Psoas muscle (tissue), 7 donors: ENCODE measurements at regions not wholly inside any gene's neighbourhood (a gene's known extent, or its start where the extent isn't known, plus 50 kb on each side); places are given as distances from the start of the nearest gene placed in this dataset.

Source experiments
- ATAC-seq, 4 donors: fragments of 200-7000 bp; cut with Tn5 transposase; one replicate each; pipeline ENCODE4 v1.9.1; 2020; ENCODE audit warnings: moderate library complexity in 3 of 4, mild to moderate bottlenecking in 2 of 4
- DNase-seq, 2 donors: peaks; one replicate each; pipeline ENCODE4 v3.0.0-alpha.2; 2020
- H3K27ac ChIP-seq: fragments of 200-600 bp; one replicate; pipeline ENCODE4 v1.8.0; 2022
- H3K27me3 ChIP-seq, 3 donors: fragments of 200-600 bp in 1 of 3; one replicate each; pipeline versions ENCODE4 v1.6.1 to v1.8.0; 2013 to 2022; ENCODE audit warnings: low read length in 2 of 3, mild to moderate bottlenecking in 2 of 3, moderate library complexity in 1 of 3; ENCODE audit not compliant: insufficient read depth in 3 of 3
- H3K36me3 ChIP-seq, 2 donors: fragments of 200-600 bp in 1 of 2; one replicate each; pipeline versions ENCODE4 v1.6.1 to v1.8.0; 2013 to 2022; ENCODE audit warnings: low read depth in 1 of 2, mild to moderate bottlenecking in 1 of 2, moderate library complexity in 1 of 2; ENCODE audit not compliant: insufficient read depth in 1 of 2
- H3K4me1 ChIP-seq: fragments of 200-600 bp; one replicate; pipeline ENCODE4 v1.8.0; 2022
- H3K4me3 ChIP-seq: fragments of 200-600 bp; one replicate; pipeline ENCODE4 v1.8.0; 2022; ENCODE audit warnings: mild to moderate bottlenecking
- H3K9me3 ChIP-seq: fragments of 200-600 bp; one replicate; pipeline ENCODE4 v1.8.0; 2022
- WGBS, 3 donors: extraction: QIAGEN DNeasy Blood & Tissue Kit; methylation state at CpG; one replicate each; pipeline versions ENCODE4 v1.1.6 to v1.1.7; 2013; 5-methylcytosine and 5-hydroxymethylcytosine counted together
- intact Hi-C, 2 donors: fragments of 100-400 bp; cut with DNase I; formaldehyde crosslinking; loops; one replicate each; pipeline versions ENCODE4 v1.11.0 to v1.14.2; 2022
- TF ChIP-seq, protein P1 (sequence below): fragments of 200-600 bp; IDR thresholded peaks from one replicate; pipeline ENCODE4 v1.8.0; 2022; ENCODE audit warnings: antibody characterized with exemption
- donor health status: healthy with polysubstance abuse.
- donor health status: DM: no; HTN: no; CAD: no; lungs with moderate emphysema.
- donor health status: Bipolar disorder and iron deficiency.
- donor health status: healthy.
- donor health status: DM: yes; HTN: yes; CAD: no.
- donor health status: DM: no; HTN: no; CAD: no.
- donor health status: DM: yes; HTN: yes; CAD: no.

DNA sequence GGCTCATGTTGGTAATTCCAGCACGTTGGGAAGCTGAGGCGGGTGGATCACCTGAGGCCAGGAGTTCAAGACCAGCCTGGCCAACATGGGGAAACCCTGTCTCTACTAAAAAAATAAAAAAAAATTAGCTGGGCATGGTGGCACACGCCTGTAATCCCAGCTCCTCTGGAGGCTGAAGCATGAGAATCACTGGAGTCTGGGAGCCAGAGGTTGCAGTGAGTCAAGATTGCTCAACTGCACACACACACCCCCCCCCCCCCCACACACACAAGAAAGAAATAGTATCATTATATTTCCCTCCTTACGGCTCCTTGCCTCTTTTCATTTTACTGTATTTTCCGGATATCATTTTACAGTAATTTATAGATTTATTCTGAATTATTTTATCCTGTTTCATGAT, 963.1 kb upstream of the GOT2 start:
- 73 to 78% (median 76%) methylated on average over 5 of the region's 5 CpGs for WGBS, 3 donors
- no peak overlapping the region for H3K27ac ChIP-seq

DNA sequence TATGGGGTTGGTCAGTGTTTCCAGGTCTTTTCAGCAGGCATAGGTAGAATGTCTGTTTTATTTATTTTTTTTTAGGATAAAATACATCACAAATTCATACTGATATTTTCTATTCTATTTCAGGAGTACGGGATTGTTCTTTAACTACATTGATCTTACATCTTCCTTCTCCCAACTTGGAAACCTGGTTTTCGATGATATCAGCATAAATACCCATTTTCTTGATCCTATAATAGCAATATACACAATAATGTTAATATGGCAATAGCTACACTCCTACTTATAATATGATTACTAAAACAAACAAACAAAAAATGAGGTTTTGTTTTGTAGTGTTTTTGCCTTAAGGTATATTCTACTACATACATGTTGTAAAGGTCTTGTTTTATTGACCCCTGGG, 962.4 kb upstream of the GOT2 start:
- Histone ChIP-seq H3K27me3 (no peaks in the 10 kb centered on the region), H3K9me3 (no peaks in the 10 kb centered on the region), H3K4me1 (no peaks in the 10 kb centered on the region), H3K36me3 (no peaks in the 10 kb centered on the region), H3K4me3 (no peak overlapping the region), H3K27ac (no peak overlapping the region)
- WGBS, 3 donors = 82 to 88% (median 83%) methylated on average over 2 of the region's 2 CpGs
- ATAC-seq (no peak), DNase-seq (no peak)
- intact Hi-C loops = no loop called here
- TF ChIP-seq, protein P1, sequence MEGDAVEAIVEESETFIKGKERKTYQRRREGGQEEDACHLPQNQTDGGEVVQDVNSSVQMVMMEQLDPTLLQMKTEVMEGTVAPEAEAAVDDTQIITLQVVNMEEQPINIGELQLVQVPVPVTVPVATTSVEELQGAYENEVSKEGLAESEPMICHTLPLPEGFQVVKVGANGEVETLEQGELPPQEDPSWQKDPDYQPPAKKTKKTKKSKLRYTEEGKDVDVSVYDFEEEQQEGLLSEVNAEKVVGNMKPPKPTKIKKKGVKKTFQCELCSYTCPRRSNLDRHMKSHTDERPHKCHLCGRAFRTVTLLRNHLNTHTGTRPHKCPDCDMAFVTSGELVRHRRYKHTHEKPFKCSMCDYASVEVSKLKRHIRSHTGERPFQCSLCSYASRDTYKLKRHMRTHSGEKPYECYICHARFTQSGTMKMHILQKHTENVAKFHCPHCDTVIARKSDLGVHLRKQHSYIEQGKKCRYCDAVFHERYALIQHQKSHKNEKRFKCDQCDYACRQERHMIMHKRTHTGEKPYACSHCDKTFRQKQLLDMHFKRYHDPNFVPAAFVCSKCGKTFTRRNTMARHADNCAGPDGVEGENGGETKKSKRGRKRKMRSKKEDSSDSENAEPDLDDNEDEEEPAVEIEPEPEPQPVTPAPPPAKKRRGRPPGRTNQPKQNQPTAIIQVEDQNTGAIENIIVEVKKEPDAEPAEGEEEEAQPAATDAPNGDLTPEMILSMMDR = no peak

More for the DNA sequence above, 963.1 kb upstream of the GOT2 start:
- intact Hi-C loops = no loop called here
- Histone ChIP-seq H3K4me1 (no peaks in the 10 kb centered on the region), H3K9me3 (no peaks in the 10 kb centered on the region), H3K27me3 (no peaks in the 10 kb centered on the region), H3K36me3 (no peaks in the 10 kb centered on the region), H3K4me3 (no peak overlapping the region)
- ATAC-seq (no peak), DNase-seq (no peak)
- TF ChIP-seq, protein P1 = no peak

DNA sequence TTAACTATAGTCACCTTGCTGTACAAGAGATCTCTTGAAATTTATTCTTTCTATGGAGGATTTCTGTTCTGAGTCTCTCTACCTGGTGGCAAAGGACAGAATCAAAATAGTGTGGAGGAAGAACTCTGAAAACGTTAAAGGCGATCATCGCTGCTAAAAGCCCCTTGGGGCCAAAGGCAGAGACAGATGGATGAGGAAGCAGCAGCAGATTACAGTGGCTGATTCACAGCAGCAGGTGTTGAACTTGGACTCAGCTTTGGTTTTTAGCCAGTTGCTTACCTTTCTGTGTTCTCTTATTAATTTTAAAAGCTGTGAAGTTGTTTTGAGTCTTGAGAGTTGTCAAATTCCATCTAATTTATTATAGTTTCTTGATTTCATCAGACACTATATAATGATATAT, 956.1 kb upstream of the GOT2 start:
- no peak for ATAC-seq
- no peak overlapping the region for H3K27ac ChIP-seq
- no peaks in the 10 kb centered on the region for H3K36me3 ChIP-seq
- H3K27me3 ChIP-seq = no peaks in the 10 kb centered on the region
- DNase-seq = no peak
- WGBS, 3 donors = 49 to 65% (median 56%) methylated on average over 3 of the region's 3 CpGs
- H3K9me3 ChIP-seq = no peaks in the 10 kb centered on the region
- no peak overlapping the region for H3K4me3 ChIP-seq
- TF ChIP-seq, protein P1 = no peak
- intact Hi-C loops = no loop called here
- no peaks in the 10 kb centered on the region for H3K4me1 ChIP-seq

DNA sequence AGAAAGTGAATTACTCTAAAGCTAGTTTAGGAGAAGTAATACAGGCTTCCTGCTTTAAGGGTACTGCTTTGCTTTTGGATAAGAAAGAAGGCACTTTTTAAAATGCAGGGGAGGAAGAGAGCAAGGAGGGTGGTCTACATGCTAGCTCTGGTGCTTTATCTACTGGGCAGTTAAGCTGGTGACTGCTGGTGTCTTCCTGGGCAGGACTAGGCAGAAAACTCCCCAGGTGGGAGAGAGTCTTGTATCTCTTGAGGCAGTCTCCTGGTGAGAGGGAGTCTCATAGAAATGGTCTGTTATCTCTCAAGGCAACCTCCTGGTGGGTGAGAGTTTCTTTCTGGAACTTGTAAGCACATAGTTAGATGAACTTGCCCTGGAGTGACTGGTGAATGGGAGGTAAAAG, 953.9 kb upstream of the GOT2 start:
- H3K36me3 ChIP-seq = no peaks in the 10 kb centered on the region
- no peaks in the 10 kb centered on the region for H3K4me1 ChIP-seq
- no peak overlapping the region for H3K27ac ChIP-seq
- no peak for ATAC-seq
- TF ChIP-seq, protein P1 = no peak
- no peak overlapping the region for H3K4me3 ChIP-seq
- intact Hi-C loops = no loop called here
- no peaks in the 10 kb centered on the region for H3K9me3 ChIP-seq
- no peaks in the 10 kb centered on the region for H3K27me3 ChIP-seq
- no peak for DNase-seq

DNA sequence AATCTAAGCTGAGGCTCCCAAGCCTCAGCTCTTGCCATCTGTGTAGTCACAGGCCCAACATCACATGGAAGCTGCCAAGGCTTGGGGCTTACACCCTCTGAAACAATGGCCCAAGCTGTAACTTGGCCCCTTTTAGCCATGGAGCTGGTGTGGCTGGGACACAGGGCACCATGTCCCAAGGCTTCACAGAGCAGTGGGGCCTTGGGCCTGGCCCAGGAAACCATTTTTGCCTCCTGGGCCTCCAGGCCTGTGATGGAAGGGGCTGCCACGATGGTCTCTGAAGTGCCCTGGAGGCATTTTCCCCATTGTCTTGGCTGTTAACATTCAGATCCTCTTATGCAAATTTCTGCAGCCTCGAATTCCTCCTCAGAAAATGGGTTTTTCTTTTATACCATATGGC, 952.3 kb upstream of the GOT2 start:
- Histone ChIP-seq H3K4me1 (no peaks in the 10 kb centered on the region), H3K4me3 (no peak overlapping the region), H3K9me3 (no peaks in the 10 kb centered on the region), H3K27me3 (no peaks in the 10 kb centered on the region), H3K27ac (no peak overlapping the region), H3K36me3 (no peaks in the 10 kb centered on the region)
- no peak for ATAC-seq
- WGBS, 3 donors = 53 to 73% (median 68%) methylated on average over 2 of the region's 2 CpGs
- intact Hi-C loops = no loop called here
- no peak for DNase-seq
- TF ChIP-seq, protein P1 = no peak
